Liver (tissue), 3 donors: ENCODE measurements at regions not wholly inside any gene's neighbourhood (a gene's known extent, or its start where the extent isn't known, plus 50 kb on each side); places are given as distances from the start of the nearest gene placed in this dataset.

Experiments
- ATF3 ChIP-seq: IDR thresholded peaks from 2 replicates; pipeline ENCODE4 v1.6.1; 2016; ENCODE audit warnings: antibody characterized with exemption
- CTCF ChIP-seq: fragments of 150-350 bp; IDR thresholded peaks from 2 replicates; pipeline ENCODE4 v1.5.1; 2017; ENCODE audit warnings: improper control_type of control experiment, low read depth, low read length; ENCODE audit not compliant: missing input control
- GABPA ChIP-seq, 2 donors: IDR thresholded peaks in 1 of 2; conservative IDR thresholded peaks in 1 of 2; 2 replicates each; pipeline ENCODE4 v1.6.1; 2016; ENCODE audit warnings: antibody characterized with exemption in 2 of 2, mild to moderate bottlenecking in 1 of 2, moderate library complexity in 1 of 2
- HNF4A ChIP-seq, 2 donors: conservative IDR thresholded peaks; 2 replicates each; pipeline ENCODE4 v1.6.1; 2016; ENCODE audit warnings: antibody characterized with exemption in 2 of 2, mild to moderate bottlenecking in 2 of 2
- NR2F2 ChIP-seq: IDR thresholded peaks from 2 replicates; pipeline ENCODE4 v1.6.1; 2016; ENCODE audit warnings: antibody characterized with exemption
- RXRA ChIP-seq, 2 donors: IDR thresholded peaks; 2 replicates each; pipeline ENCODE4 v1.6.1; 2017 to 2018; ENCODE audit warnings: antibody characterized with exemption in 2 of 2, mild to moderate bottlenecking in 1 of 2
- SP1 ChIP-seq: IDR thresholded peaks from 2 replicates; pipeline ENCODE4 v1.6.1; 2018; ENCODE audit warnings: antibody characterized with exemption, mild to moderate bottlenecking
- YY1 ChIP-seq: IDR thresholded peaks from 2 replicates; pipeline ENCODE4 v1.6.1; 2016; ENCODE audit warnings: antibody characterized with exemption, mild to moderate bottlenecking
- donor health status: healthy.
- donor health status: healthy.

- TF ChIP-seq CTCF: no peak
- TF ChIP-seq ATF3: no peak
- TF ChIP-seq RXRA (IDR thresholded peaks at IDR 0.05): no peak
- no peak for TF ChIP-seq SP1
- TF ChIP-seq HNF4A (conservative IDR thresholded peaks at IDR 0.05): no peak
- TF ChIP-seq YY1: no peak
- no peak for TF ChIP-seq GABPA (IDR thresholded peaks at IDR 0.05 in 1 of 2, conservative IDR thresholded peaks at IDR 0.05 in 1 of 2)
- TF ChIP-seq NR2F2: no peak
These were observed 510.6 kb downstream of the RERGL start for GRCh38 chr12:17579205-17580026.
